B cell (primary cell): ENCODE measurements at regions not wholly inside any gene's neighbourhood (a gene's known extent, or its start where the extent isn't known, plus 50 kb on each side); places are given as distances from the start of the nearest gene placed in this dataset.

Experiments
- EZH2 ChIP-seq: IDR thresholded peaks from 2 replicates; pipeline ENCODE4 v1.6.1; 2012; ENCODE audit warnings: borderline replicate concordance, low read depth, mild to moderate bottlenecking, moderate library complexity, low read length; ENCODE audit not compliant: insufficient read depth, poor library complexity, severe bottlenecking
- TF ChIP-seq, protein P1 (sequence below): fragments of 200-600 bp; IDR thresholded peaks from one replicate; pipeline ENCODE4 v1.8.0; 2022; ENCODE audit warnings: antibody characterized with exemption, mild to moderate bottlenecking

DNA sequence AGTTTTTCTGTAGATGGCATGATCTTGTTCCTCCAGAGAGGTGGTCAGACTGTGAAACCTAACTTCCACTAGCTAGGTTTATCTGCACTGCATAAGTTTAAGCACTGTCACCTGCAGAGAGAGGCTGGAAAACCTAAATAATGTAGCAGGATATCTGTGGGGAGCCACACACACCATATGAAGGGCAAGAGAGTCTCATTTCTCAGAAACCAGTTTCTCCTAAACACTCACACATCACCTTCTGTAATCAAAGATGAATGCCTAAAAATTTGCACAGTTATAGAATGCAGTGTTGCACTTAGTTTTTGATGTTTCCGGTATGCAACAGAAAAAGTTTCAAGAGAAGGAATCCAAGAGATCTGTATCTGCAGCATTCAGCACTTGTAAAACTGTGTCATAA, 654.6 kb downstream of the ADGRL2 start:
- TF ChIP-seq, protein P1, sequence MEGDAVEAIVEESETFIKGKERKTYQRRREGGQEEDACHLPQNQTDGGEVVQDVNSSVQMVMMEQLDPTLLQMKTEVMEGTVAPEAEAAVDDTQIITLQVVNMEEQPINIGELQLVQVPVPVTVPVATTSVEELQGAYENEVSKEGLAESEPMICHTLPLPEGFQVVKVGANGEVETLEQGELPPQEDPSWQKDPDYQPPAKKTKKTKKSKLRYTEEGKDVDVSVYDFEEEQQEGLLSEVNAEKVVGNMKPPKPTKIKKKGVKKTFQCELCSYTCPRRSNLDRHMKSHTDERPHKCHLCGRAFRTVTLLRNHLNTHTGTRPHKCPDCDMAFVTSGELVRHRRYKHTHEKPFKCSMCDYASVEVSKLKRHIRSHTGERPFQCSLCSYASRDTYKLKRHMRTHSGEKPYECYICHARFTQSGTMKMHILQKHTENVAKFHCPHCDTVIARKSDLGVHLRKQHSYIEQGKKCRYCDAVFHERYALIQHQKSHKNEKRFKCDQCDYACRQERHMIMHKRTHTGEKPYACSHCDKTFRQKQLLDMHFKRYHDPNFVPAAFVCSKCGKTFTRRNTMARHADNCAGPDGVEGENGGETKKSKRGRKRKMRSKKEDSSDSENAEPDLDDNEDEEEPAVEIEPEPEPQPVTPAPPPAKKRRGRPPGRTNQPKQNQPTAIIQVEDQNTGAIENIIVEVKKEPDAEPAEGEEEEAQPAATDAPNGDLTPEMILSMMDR: no peak
- TF ChIP-seq EZH2: no peak
